HepG2 (cell line): ENCODE measurements at regions not wholly inside any gene's neighbourhood (a gene's known extent, or its start where the extent isn't known, plus 50 kb on each side); places are given as distances from the start of the nearest gene placed in this dataset.

ENCODE experiments used
- EP300 ChIP-seq, 3 experiments: sonication (generic) in 1 of 3; formaldehyde crosslinking in 1 of 3; IDR thresholded peaks; 2 replicates each; pipeline versions ENCODE4 v1.5.1 to v1.6.1; 2011 to 2020; ENCODE audit warnings: low read depth in 2 of 3, low read length in 2 of 3, borderline replicate concordance in 1 of 3, improper control_type of control experiment in 1 of 3, mild to moderate bottlenecking in 1 of 3, missing genetic modification reagents in 1 of 3, moderate library complexity in 1 of 3
- GABPA ChIP-seq, 2 experiments: IDR thresholded peaks; 2 replicates each; pipeline ENCODE4 v1.6.1; 2011 to 2016; ENCODE audit warnings: low read depth in 2 of 2, low read length in 1 of 2, missing biosample characterization in 1 of 2, missing genetic modification characterization in 1 of 2
- MYC ChIP-seq: sonication (generic); formaldehyde crosslinking; IDR thresholded peaks from 2 replicates; pipeline ENCODE4 v1.9.0; 2021; ENCODE audit warnings: missing genetic modification reagents, borderline replicate concordance
- POLR2A ChIP-seq, 2 experiments: IDR thresholded peaks; 2 replicates each; pipeline ENCODE4 v1.6.1; 2011; ENCODE audit warnings: low read depth in 2 of 2, low read length in 2 of 2, mild to moderate bottlenecking in 1 of 2, moderate library complexity in 1 of 2; ENCODE audit not compliant: insufficient read depth in 1 of 2
- RAD21 ChIP-seq: fragments of 450-650 bp; formaldehyde crosslinking; IDR thresholded peaks from 2 replicates; pipeline ENCODE4 v1.5.0; 2020; ENCODE audit warnings: mild to moderate bottlenecking
- SRSF1 ChIP-seq: fragments of 200-400 bp; formaldehyde crosslinking; optimal IDR thresholded peaks from 2 replicates; pipeline ENCODE3; 2017; ENCODE audit warnings: mild to moderate bottlenecking, low read depth, low read length, moderate library complexity
- ZFX ChIP-seq: sonication (generic); formaldehyde crosslinking; IDR thresholded peaks from 2 replicates; pipeline ENCODE4 v1.4.0; 2020; ENCODE audit warnings: mild to moderate bottlenecking, low read depth, missing genetic modification reagents, moderate library complexity
- ZNF354B ChIP-seq: sonication (generic); formaldehyde crosslinking; IDR thresholded peaks from 2 replicates; pipeline ENCODE4 v1.8.0; 2022; ENCODE audit warnings: mild to moderate bottlenecking, missing genetic modification reagents

DNA sequence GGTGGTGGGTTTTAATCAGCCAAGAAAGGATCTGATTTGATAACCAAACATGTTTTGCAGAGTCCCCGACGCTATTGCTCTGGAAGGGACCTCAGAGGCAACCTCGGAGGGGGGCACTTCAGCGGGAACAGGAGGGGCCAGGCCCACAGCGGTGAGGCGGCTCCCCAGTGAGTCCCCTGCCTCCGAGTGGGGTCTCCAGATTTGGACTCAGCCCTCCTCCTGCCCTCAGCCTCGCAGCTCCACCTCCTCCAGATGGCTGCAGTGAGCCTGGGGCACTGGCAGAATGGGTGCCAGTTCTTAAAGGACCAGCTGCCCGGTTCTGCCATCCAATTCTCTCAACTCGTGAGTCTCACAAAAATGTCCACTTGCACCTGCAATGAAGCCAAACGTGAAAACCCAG is 61.0 kb upstream of the NANOS1 start:
- no peak for TF ChIP-seq SRSF1
- no peak for TF ChIP-seq ZFX
- no peak for TF ChIP-seq RAD21 (CRISPR knock-in tag)
- TF ChIP-seq EP300 (IDR thresholded peaks at IDR 0.05; ENCODE audit: low read depth in 2 of 2, low read length in 2 of 2), result no peak
- TF ChIP-seq EP300 (CRISPR knock-in tag; IDR thresholded peaks at IDR 0.05; ENCODE audit: borderline replicate concordance), result no peak
- no peak for TF ChIP-seq MYC (CRISPR knock-in tag)
- TF ChIP-seq ZNF354B (CRISPR knock-in tag), result no peak
- no peak for TF ChIP-seq POLR2A (IDR thresholded peaks at IDR 0.05; ENCODE audit: insufficient read depth in 1 of 2, low read depth in 2 of 2, low read length in 2 of 2)
- TF ChIP-seq GABPA (IDR thresholded peaks at IDR 0.05; ENCODE audit: low read depth, low read length), result no peak
- TF ChIP-seq GABPA (CRISPR knock-in tag; IDR thresholded peaks at IDR 0.05; ENCODE audit: low read depth), result no peak
